Fibroblast of lung (primary cell): ENCODE measurements at regions not wholly inside any gene's neighbourhood (a gene's known extent, or its start where the extent isn't known, plus 50 kb on each side); places are given as distances from the start of the nearest gene placed in this dataset.

Experiments
- DNase-seq, 2 donors: peaks; one replicate each; pipeline versions ENCODE4 v3.0.0 to v3.0.0-alpha.2; 2010; ENCODE audit warnings: low read depth in 2 of 2
- H2AFZ ChIP-seq: 2 replicates; pipeline ENCODE4 v1.5.1; 2012; ENCODE audit warnings: low read length, control low read depth, inconsistent platforms
- H3K27ac ChIP-seq: 2 replicates; pipeline ENCODE4 v1.5.1; 2011; ENCODE audit warnings: low read length, control low read depth; ENCODE audit not compliant: insufficient read depth
- H3K27me3 ChIP-seq: 2 replicates; pipeline ENCODE4 v1.5.1; 2011; ENCODE audit warnings: mild to moderate bottlenecking, low read length; ENCODE audit not compliant: control insufficient read depth, insufficient read depth
- H3K36me3 ChIP-seq: 2 replicates; pipeline ENCODE4 v1.5.1; 2011; ENCODE audit warnings: low read length; ENCODE audit not compliant: control insufficient read depth, insufficient read depth
- H3K4me1 ChIP-seq: 2 replicates; pipeline ENCODE4 v1.5.1; 2011; ENCODE audit warnings: low read length; ENCODE audit not compliant: control insufficient read depth, insufficient read depth; ENCODE audit errors: extremely low read depth
- H3K4me2 ChIP-seq: 2 replicates; pipeline ENCODE4 v1.5.1; 2011; ENCODE audit warnings: low read length, control low read depth; ENCODE audit not compliant: insufficient read depth; ENCODE audit errors: extremely low read depth
- H3K4me3 ChIP-seq, 4 experiments: fragments of 200-600 bp in 1 of 4; sonication (generic) in 1 of 4; replicated peaks in 1 of 4; 2 replicates each; pipeline ENCODE4 v1.5.1; 2011 to 2016; ENCODE audit warnings: low read length in 4 of 4, low read depth in 3 of 4, mild to moderate bottlenecking in 3 of 4, control low read depth in 2 of 4, inconsistent platforms in 1 of 4, mixed read lengths in 1 of 4; ENCODE audit not compliant: insufficient read depth in 1 of 4; ENCODE audit errors: control extremely low read depth in 1 of 4
- H3K79me2 ChIP-seq: 2 replicates; pipeline ENCODE4 v1.5.1; 2012; ENCODE audit warnings: mild to moderate bottlenecking, low read length, inconsistent platforms; ENCODE audit not compliant: control insufficient read depth, insufficient read depth
- H3K9ac ChIP-seq: 2 replicates; pipeline ENCODE4 v1.5.1; 2011; ENCODE audit warnings: mild to moderate bottlenecking, low read length, control low read depth; ENCODE audit not compliant: insufficient read depth
- H3K9me3 ChIP-seq: 2 replicates; pipeline ENCODE4 v1.5.1; 2012; ENCODE audit warnings: low read depth, low read length; ENCODE audit not compliant: control insufficient read depth, insufficient read depth
- H4K20me1 ChIP-seq: 2 replicates; pipeline ENCODE4 v1.5.1; 2011; ENCODE audit warnings: low read length; ENCODE audit not compliant: control insufficient read depth, insufficient read depth; ENCODE audit errors: extremely low read depth
- EZH2 ChIP-seq: IDR thresholded peaks from 2 replicates; pipeline ENCODE4 v1.5.1; 2012; ENCODE audit warnings: low read length, control low read depth, mild to moderate bottlenecking; ENCODE audit errors: missing control alignments
- TF ChIP-seq, protein P1 (sequence below), 2 donors: IDR thresholded peaks in 1 of 2; conservative IDR thresholded peaks in 1 of 2; 1 replicate in 1 of 2; 2 replicates in 1 of 2; pipeline ENCODE4 v1.5.1; 2011 to 2012; ENCODE audit warnings: low read length in 2 of 2, control low read depth in 1 of 2, inconsistent platforms in 1 of 2, low read depth in 1 of 2, mild to moderate bottlenecking in 1 of 2

DNA sequence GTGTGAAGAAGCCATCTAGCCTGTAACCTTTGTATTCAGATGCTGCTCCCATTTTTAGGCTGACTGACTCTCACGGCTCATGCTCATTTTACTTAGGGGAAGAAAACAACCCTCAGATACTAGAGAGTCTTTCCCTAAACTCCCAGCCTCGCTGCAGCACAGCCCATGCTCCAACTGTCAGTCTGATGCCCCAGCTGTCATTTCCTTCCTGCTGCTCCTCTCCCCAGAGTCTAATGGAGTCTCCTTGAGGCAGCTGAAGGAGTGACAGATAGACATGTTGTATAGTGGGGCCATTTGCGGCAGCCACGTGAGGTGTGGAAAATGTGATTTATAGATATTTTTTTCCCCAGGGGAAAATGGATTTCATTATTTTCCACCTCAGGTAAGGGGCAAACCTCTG is 59.2 kb upstream of the OLFM4 start:
- Histone ChIP-seq H3K4me2 (no peak overlapping the region), H2AFZ (no peak overlapping the region), H4K20me1 (no peaks in the 10 kb centered on the region), H3K9me3 (no peaks in the 10 kb centered on the region), H3K27ac (no peak overlapping the region), H3K36me3 (no peaks in the 10 kb centered on the region), H3K4me3 (no peak overlapping the region), H3K4me1 (no peaks in the 10 kb centered on the region), H3K9ac (no peak overlapping the region), H3K27me3 (no peaks in the 10 kb centered on the region), H3K79me2 (no peaks in the 10 kb centered on the region)
- TF ChIP-seq, protein P1, sequence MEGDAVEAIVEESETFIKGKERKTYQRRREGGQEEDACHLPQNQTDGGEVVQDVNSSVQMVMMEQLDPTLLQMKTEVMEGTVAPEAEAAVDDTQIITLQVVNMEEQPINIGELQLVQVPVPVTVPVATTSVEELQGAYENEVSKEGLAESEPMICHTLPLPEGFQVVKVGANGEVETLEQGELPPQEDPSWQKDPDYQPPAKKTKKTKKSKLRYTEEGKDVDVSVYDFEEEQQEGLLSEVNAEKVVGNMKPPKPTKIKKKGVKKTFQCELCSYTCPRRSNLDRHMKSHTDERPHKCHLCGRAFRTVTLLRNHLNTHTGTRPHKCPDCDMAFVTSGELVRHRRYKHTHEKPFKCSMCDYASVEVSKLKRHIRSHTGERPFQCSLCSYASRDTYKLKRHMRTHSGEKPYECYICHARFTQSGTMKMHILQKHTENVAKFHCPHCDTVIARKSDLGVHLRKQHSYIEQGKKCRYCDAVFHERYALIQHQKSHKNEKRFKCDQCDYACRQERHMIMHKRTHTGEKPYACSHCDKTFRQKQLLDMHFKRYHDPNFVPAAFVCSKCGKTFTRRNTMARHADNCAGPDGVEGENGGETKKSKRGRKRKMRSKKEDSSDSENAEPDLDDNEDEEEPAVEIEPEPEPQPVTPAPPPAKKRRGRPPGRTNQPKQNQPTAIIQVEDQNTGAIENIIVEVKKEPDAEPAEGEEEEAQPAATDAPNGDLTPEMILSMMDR (conservative IDR thresholded peaks at IDR 0.05 in 1 of 2, IDR thresholded peaks at IDR 0.05 in 1 of 2; ENCODE audit: low read depth in 1 of 2, low read length in 2 of 2), result no peak
- TF ChIP-seq EZH2, result no peak
- no peak for DNase-seq

DNA sequence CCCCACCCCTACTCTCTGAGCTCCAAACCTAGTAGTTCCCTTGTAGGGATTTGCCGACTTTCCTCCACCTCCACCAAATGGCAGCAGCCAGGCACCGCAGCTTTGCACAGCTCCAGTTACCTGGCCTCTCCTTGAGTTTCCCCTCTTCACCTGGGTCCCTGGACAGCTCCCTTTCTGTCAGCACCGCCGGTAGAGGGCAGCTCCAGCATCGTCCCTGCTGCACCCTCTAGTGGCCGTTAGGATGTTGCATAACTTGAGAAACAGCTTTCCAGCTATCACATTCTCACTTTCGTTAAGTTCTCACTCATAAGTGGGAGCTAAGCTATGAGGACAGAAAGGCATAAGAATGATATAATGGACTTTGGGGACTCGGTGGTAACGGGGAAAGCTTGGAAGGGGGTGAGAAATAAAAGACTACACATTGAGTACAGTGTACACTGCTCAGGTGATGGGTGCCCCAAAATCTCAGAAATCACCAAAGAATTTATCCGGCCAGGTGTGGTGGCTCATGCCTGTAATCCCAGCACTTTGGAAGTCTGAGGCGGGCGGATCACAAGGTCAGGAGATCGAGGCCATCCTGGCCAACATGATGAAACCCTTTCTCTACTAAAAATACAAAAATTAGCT is 60.4 kb upstream of the OLFM4 start:
- Histone ChIP-seq H2AFZ (no peak overlapping the region), H3K36me3 (no peaks in the 10 kb centered on the region), H3K4me1 (no peaks in the 10 kb centered on the region), H3K27me3 (no peaks in the 10 kb centered on the region), H3K4me3 (no peak overlapping the region), H4K20me1 (no peaks in the 10 kb centered on the region), H3K27ac (no peak overlapping the region), H3K79me2 (no peaks in the 10 kb centered on the region), H3K9ac (no peak overlapping the region), H3K4me2 (no peak overlapping the region), H3K9me3 (no peaks in the 10 kb centered on the region)
- TF ChIP-seq, protein P1 (conservative IDR thresholded peaks at IDR 0.05 in 1 of 2, IDR thresholded peaks at IDR 0.05 in 1 of 2; ENCODE audit: low read depth in 1 of 2, low read length in 2 of 2), result peak; percentile 87 to 92
- TF ChIP-seq EZH2, result no peak
- DNase-seq, result peak; percentile 26 to 52

DNA sequence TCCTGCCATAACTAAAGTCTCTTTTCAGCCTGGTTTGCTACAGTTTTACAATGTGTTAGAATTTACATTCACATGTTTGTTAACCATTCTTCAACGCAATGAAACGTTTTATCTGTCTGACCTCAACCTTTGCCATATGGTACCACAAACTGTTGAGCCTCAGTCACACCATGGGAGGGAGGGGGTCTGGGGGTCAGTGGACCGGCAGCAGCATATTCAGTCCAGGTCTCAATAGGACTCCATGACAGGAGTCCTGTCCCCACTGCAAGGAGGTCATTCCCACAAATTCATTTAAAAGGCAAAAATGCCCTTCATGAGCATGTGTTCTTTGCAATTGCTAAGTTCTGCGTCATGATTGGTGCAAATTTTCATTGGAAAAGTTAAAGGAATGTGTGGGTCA is 66.6 kb upstream of the OLFM4 start:
- Histone ChIP-seq H3K4me3 (no peak overlapping the region), H2AFZ (no peak overlapping the region), H3K79me2 (no peaks in the 10 kb centered on the region), H4K20me1 (no peaks in the 10 kb centered on the region), H3K36me3 (no peaks in the 10 kb centered on the region), H3K9me3 (no peaks in the 10 kb centered on the region), H3K27me3 (no peaks in the 10 kb centered on the region), H3K4me1 (no peaks in the 10 kb centered on the region), H3K4me2 (no peak overlapping the region), H3K27ac (no peak overlapping the region), H3K9ac (no peak overlapping the region)
- no peak for DNase-seq
- TF ChIP-seq EZH2, result no peak
- TF ChIP-seq, protein P1 (conservative IDR thresholded peaks at IDR 0.05 in 1 of 2, IDR thresholded peaks at IDR 0.05 in 1 of 2; ENCODE audit: low read depth in 1 of 2, low read length in 2 of 2), result no peak
